SK-N-SH (cell line): ENCODE measurements at regions not wholly inside any gene's neighbourhood (a gene's known extent, or its start where the extent isn't known, plus 50 kb on each side); places are given as distances from the start of the nearest gene placed in this dataset.

Source experiments
- EP300 ChIP-seq, 2 experiments: IDR thresholded peaks; 2 replicates each; pipeline versions ENCODE4 v1.4.0 to v1.6.1; 2012; ENCODE audit warnings: borderline replicate concordance in 1 of 2, low read depth in 1 of 2, low read length in 1 of 2
- FOXM1 ChIP-seq: IDR thresholded peaks from 2 replicates; pipeline ENCODE4 v1.4.0; 2012; ENCODE audit warnings: low read depth, mild to moderate bottlenecking
- GABPA ChIP-seq: IDR thresholded peaks from 2 replicates; pipeline ENCODE4 v1.4.0; 2012; ENCODE audit warnings: low read depth, mild to moderate bottlenecking
- JUND ChIP-seq: IDR thresholded peaks from 2 replicates; pipeline ENCODE4 v1.4.0; 2012
- POLR2AphosphoS5 ChIP-seq: IDR thresholded peaks from 2 replicates; pipeline ENCODE4 v1.6.1; 2012; ENCODE audit warnings: low read depth, low read length
- RCOR1 ChIP-seq: fragments of 150-350 bp; IDR thresholded peaks from 2 replicates; pipeline ENCODE4 v1.6.1; 2017; ENCODE audit warnings: antibody characterized with exemption, low read length
- SMC3 ChIP-seq: IDR thresholded peaks from 2 replicates; pipeline ENCODE4 v1.6.1; 2012; ENCODE audit warnings: low read depth, low read length, improper control_type of control experiment
- YY1 ChIP-seq: IDR thresholded peaks from 2 replicates; pipeline ENCODE4 v1.4.0; 2012; ENCODE audit warnings: low read depth, mild to moderate bottlenecking
- TF ChIP-seq, protein P1 (sequence below): fragments of 200-600 bp; sonication (generic); IDR thresholded peaks from 2 replicates; pipeline ENCODE4 v1.6.1; 2017; ENCODE audit warnings: antibody characterized with exemption, mild to moderate bottlenecking, moderate library complexity
- TF ChIP-seq, protein P2 (sequence below): IDR thresholded peaks from 2 replicates; pipeline ENCODE4 v1.6.1; 2012; ENCODE audit warnings: mild to moderate bottlenecking, low read depth, low read length, moderate library complexity
- TF ChIP-seq, protein P3 (sequence below): IDR thresholded peaks from 2 replicates; pipeline ENCODE4 v1.4.0; 2012; ENCODE audit warnings: low read depth

DNA sequence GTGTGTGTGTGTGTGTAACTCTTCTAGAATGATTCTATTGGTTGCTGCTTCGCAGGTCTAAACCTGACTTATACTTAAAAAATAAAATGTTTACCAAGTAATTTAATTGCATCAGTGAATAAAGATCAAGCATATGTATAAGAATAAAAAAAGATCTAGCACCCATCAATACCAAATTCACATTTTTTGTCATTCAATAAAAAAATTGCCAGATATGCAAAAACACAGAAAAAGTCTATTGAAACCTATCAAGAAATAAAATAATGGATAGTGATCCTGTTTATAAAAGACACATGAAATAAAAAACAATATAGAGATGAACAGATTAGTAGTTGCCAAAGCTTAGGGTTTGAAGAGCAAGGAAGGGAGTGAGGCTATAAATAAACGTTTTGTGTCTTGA, 2095.0 kb upstream of the ACO1 start:
- TF ChIP-seq, protein P1, sequence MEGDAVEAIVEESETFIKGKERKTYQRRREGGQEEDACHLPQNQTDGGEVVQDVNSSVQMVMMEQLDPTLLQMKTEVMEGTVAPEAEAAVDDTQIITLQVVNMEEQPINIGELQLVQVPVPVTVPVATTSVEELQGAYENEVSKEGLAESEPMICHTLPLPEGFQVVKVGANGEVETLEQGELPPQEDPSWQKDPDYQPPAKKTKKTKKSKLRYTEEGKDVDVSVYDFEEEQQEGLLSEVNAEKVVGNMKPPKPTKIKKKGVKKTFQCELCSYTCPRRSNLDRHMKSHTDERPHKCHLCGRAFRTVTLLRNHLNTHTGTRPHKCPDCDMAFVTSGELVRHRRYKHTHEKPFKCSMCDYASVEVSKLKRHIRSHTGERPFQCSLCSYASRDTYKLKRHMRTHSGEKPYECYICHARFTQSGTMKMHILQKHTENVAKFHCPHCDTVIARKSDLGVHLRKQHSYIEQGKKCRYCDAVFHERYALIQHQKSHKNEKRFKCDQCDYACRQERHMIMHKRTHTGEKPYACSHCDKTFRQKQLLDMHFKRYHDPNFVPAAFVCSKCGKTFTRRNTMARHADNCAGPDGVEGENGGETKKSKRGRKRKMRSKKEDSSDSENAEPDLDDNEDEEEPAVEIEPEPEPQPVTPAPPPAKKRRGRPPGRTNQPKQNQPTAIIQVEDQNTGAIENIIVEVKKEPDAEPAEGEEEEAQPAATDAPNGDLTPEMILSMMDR, result no peak
- TF ChIP-seq EP300 (IDR thresholded peaks at IDR 0.05; ENCODE audit: borderline replicate concordance in 1 of 2, low read depth in 1 of 2, low read length in 1 of 2) (no peak), YY1 (no peak), FOXM1 (no peak), GABPA (no peak), SMC3 (no peak), JUND (no peak), POLR2AphosphoS5 (no peak), RCOR1 (no peak)
- TF ChIP-seq, protein P2, sequence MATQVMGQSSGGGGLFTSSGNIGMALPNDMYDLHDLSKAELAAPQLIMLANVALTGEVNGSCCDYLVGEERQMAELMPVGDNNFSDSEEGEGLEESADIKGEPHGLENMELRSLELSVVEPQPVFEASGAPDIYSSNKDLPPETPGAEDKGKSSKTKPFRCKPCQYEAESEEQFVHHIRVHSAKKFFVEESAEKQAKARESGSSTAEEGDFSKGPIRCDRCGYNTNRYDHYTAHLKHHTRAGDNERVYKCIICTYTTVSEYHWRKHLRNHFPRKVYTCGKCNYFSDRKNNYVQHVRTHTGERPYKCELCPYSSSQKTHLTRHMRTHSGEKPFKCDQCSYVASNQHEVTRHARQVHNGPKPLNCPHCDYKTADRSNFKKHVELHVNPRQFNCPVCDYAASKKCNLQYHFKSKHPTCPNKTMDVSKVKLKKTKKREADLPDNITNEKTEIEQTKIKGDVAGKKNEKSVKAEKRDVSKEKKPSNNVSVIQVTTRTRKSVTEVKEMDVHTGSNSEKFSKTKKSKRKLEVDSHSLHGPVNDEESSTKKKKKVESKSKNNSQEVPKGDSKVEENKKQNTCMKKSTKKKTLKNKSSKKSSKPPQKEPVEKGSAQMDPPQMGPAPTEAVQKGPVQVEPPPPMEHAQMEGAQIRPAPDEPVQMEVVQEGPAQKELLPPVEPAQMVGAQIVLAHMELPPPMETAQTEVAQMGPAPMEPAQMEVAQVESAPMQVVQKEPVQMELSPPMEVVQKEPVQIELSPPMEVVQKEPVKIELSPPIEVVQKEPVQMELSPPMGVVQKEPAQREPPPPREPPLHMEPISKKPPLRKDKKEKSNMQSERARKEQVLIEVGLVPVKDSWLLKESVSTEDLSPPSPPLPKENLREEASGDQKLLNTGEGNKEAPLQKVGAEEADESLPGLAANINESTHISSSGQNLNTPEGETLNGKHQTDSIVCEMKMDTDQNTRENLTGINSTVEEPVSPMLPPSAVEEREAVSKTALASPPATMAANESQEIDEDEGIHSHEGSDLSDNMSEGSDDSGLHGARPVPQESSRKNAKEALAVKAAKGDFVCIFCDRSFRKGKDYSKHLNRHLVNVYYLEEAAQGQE, result no peak
- TF ChIP-seq, protein P3, sequence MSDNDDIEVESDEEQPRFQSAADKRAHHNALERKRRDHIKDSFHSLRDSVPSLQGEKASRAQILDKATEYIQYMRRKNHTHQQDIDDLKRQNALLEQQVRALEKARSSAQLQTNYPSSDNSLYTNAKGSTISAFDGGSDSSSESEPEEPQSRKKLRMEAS, result no peak
